DOHH2 (cell line): ENCODE measurements at regions not wholly inside any gene's neighbourhood (a gene's known extent, or its start where the extent isn't known, plus 50 kb on each side); places are given as distances from the start of the nearest gene placed in this dataset.

Experiments used
- EZH2phosphoT487 ChIP-seq: fragments of 200-600 bp; sonication (generic); IDR thresholded peaks from 2 replicates; pipeline ENCODE4 v1.6.1; 2017; ENCODE audit warnings: borderline replicate concordance, mild to moderate bottlenecking, antibody characterized with exemption, low read length, moderate library complexity, mixed read lengths
- TF ChIP-seq, protein P1 (sequence below): fragments of 200-600 bp; sonication (generic); IDR thresholded peaks from one replicate; pipeline ENCODE4 v1.5.1; 2014; ENCODE audit warnings: antibody characterized with exemption, mild to moderate bottlenecking, low read depth, low read length; ENCODE audit not compliant: poor library complexity, severe bottlenecking

DNA sequence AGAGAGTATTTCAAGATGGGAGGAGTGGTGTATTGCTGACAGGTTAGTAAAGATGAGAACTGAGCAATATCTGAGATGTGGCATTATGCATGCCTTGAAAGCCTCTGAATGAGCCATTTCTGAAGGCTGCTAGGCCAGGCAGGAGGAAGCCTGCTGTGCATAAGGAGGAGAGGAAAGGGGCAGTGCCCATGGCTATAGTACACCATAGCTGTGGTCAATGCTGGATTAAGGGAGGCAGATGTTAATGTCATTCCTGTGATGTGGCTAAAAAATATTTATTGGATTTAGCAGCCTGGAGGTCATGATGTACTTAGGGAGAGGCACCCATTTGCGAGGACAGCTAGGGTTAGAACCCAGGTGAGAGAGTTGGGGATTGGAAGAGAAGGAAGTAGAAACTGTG, 130.0 kb upstream of the LNX1 start:
- TF ChIP-seq, protein P1, sequence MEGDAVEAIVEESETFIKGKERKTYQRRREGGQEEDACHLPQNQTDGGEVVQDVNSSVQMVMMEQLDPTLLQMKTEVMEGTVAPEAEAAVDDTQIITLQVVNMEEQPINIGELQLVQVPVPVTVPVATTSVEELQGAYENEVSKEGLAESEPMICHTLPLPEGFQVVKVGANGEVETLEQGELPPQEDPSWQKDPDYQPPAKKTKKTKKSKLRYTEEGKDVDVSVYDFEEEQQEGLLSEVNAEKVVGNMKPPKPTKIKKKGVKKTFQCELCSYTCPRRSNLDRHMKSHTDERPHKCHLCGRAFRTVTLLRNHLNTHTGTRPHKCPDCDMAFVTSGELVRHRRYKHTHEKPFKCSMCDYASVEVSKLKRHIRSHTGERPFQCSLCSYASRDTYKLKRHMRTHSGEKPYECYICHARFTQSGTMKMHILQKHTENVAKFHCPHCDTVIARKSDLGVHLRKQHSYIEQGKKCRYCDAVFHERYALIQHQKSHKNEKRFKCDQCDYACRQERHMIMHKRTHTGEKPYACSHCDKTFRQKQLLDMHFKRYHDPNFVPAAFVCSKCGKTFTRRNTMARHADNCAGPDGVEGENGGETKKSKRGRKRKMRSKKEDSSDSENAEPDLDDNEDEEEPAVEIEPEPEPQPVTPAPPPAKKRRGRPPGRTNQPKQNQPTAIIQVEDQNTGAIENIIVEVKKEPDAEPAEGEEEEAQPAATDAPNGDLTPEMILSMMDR: no peak
- no peak for TF ChIP-seq EZH2phosphoT487
